Neural cell (in vitro differentiated cells): ENCODE measurements at regions not wholly inside any gene's neighbourhood (a gene's known extent, or its start where the extent isn't known, plus 50 kb on each side); places are given as distances from the start of the nearest gene placed in this dataset.

ENCODE experiments used
- POLR2AphosphoS5 ChIP-seq: IDR thresholded peaks from 2 replicates; pipeline ENCODE4 v1.6.1; 2012
- SMC3 ChIP-seq: fragments of 450-650 bp; conservative IDR thresholded peaks from 2 replicates; pipeline ENCODE4 v1.6.1; 2014; ENCODE audit warnings: antibody characterized with exemption, mild to moderate bottlenecking, moderate library complexity; ENCODE audit not compliant: poor library complexity
- TAF1 ChIP-seq: IDR thresholded peaks from 2 replicates; pipeline ENCODE4 v1.6.1; 2012; ENCODE audit warnings: low read depth

- TF ChIP-seq POLR2AphosphoS5 (no peak), TAF1 (no peak), SMC3 (no peak)
Observed at GRCh38 chr5:15439801-15440200, 60.2 kb upstream of the FBXL7 start.
